Esophagus muscularis mucosa (tissue), 4 donors: ENCODE measurements at regions not wholly inside any gene's neighbourhood (a gene's known extent, or its start where the extent isn't known, plus 50 kb on each side); places are given as distances from the start of the nearest gene placed in this dataset.

Experiments
- DNase-seq: peaks from one replicate; pipeline ENCODE4 v3.0.0-alpha.2; 2017; ENCODE audit errors: extremely low spot score
- H3K27ac ChIP-seq, 4 donors: fragments of 200-600 bp; sonication (generic); replicated peaks in 1 of 4; 1 replicate in 3 of 4; 2 replicates in 1 of 4; pipeline ENCODE4 v1.5.1; 2016 to 2019; ENCODE audit warnings: mild to moderate bottlenecking in 1 of 4
- H3K27me3 ChIP-seq, 4 donors: fragments of 200-600 bp; sonication (generic); one replicate each; pipeline versions ENCODE4 v1.5.1 to v1.6.0; 2016 to 2019
- H3K36me3 ChIP-seq, 4 donors: fragments of 200-600 bp; sonication (generic); one replicate each; pipeline ENCODE4 v1.5.1; 2016 to 2019
- H3K4me1 ChIP-seq, 4 donors: fragments of 200-600 bp; sonication (generic); one replicate each; pipeline ENCODE4 v1.5.1; 2016 to 2019
- H3K4me3 ChIP-seq, 4 donors: fragments of 200-600 bp; sonication (generic); 1 replicate in 2 of 4; 2 replicates in 2 of 4; pipeline ENCODE4 v1.5.1; 2016 to 2019; ENCODE audit warnings: mild to moderate bottlenecking in 4 of 4, moderate library complexity in 1 of 4
- H3K9me3 ChIP-seq, 4 donors: fragments of 200-600 bp; sonication (generic); 1 replicate in 3 of 4; 2 replicates in 1 of 4; pipeline ENCODE4 v1.5.1; 2016 to 2019
- CTCF ChIP-seq, 3 experiments: fragments of 200-600 bp in 2 of 3; fragments of 450-650 bp in 1 of 3; sonication (generic) in 2 of 3; IDR thresholded peaks; one replicate each; pipeline ENCODE4 v1.5.1; 2017 to 2019; ENCODE audit warnings: antibody characterized with exemption in 3 of 3, mild to moderate bottlenecking in 2 of 3, moderate library complexity in 1 of 3
- EP300 ChIP-seq: sonication (generic); formaldehyde crosslinking; IDR thresholded peaks from one replicate; pipeline ENCODE4 v1.6.1; 2017; ENCODE audit warnings: antibody characterized with exemption
- POLR2A ChIP-seq: fragments of 450-650 bp; IDR thresholded peaks from one replicate; pipeline ENCODE4 v1.6.1; 2017; ENCODE audit warnings: antibody characterized with exemption, moderate library complexity, mild to moderate bottlenecking, low read depth
- POLR2AphosphoS5 ChIP-seq, 2 donors: sonication (generic); formaldehyde crosslinking; IDR thresholded peaks; one replicate each; pipeline ENCODE4 v1.6.1; 2017; ENCODE audit warnings: antibody characterized with exemption in 2 of 2
- WGBS: methylation state at CpG from one replicate; pipeline ENCODE4 v1.1.5; 2018; 5-methylcytosine and 5-hydroxymethylcytosine counted together
- intact Hi-C: fragments of 100-400 bp; cut with DNase I; formaldehyde crosslinking; loops from one replicate; pipeline ENCODE4 v1.15.1; 2023

DNA sequence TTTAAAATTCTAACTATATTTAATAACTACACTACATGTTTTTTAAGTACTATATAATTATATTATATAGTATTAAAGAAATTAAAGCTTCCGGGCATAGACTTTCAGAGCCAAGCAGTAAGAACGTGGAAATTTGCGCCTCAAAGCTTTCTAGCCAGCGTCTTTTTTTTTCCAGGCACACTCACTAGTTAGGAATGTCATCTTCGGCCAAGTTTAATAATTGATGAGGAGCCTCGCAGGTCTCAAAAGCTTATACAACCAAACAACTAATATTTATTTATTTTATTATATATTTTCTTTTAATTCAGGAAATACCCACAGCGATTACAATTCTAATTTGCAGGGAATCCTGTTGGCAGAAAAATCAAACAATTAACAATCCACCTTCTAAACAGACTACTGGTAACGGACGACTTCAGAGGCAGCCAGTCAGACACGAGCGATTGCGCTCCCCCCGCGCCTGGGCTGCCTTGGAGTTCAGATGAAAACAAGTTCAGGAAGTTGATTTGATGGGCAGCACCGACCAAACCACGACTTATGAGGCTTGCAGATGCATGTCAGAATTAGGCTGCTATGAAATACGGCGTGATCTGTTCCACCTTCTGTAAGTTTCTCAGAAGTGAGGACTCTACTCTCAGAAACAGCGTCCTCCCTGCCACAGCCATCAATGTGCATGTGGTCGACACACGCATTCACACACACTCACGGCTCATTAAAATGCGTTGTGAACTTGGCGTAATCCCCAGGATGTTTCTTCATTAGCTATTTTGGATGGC lies 431.8 kb upstream of the MGMT start:
- peak overlapping the region in 1 of 4 donors; percentile 16 for H3K4me3 ChIP-seq
- H3K27me3 ChIP-seq, result peaks cover 0 to 77% (median 5%) of the 10 kb centered on the region in 4 donors
- peaks cover 0 to 12% (median 8%) of the 10 kb centered on the region in 4 donors for H3K4me1 ChIP-seq
- DNase-seq, result no peak
- TF ChIP-seq POLR2AphosphoS5 (IDR thresholded peaks at IDR 0.05), result no peak
- WGBS, result 58% methylated on average over 24 of the region's 24 CpGs
- no peaks in the 10 kb centered on the region for H3K36me3 ChIP-seq
- no peak overlapping the region for H3K27ac ChIP-seq
- no peaks in the 10 kb centered on the region for H3K9me3 ChIP-seq
- intact Hi-C loops, result no loop called here

DNA sequence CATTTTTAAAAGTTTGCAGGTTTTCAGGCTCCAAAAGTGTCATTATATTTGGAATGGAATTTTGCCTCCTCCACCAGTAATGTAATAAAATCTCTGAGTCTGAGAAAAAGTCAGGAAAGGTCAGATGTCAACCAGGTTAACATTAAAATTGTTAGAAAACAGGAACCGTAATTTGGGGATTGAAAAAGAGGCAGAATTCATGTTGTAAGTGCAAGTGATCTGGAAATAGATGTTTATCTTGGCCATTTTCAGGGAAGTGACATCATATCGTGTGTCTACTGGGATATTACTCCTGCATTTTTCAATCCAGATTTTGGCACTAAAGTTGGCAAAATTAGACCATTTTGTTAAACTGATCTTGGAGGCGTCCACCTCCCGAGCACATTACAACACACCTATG lies 428.5 kb upstream of the MGMT start:
- TF ChIP-seq POLR2A (no peak), EP300 (no peak), CTCF (IDR thresholded peaks at IDR 0.05) (no peak), POLR2AphosphoS5 (IDR thresholded peaks at IDR 0.05) (no peak)
- H3K27me3 ChIP-seq, result peaks cover 0 to 57% (median 0%) of the 10 kb centered on the region in 4 donors
- H3K4me1 ChIP-seq, result peaks cover 0 to 12% (median 2%) of the 10 kb centered on the region in 4 donors
- intact Hi-C loops, result no loop called here
- H3K4me3 ChIP-seq, result no peak overlapping the region
- H3K36me3 ChIP-seq, result no peaks in the 10 kb centered on the region
- 58% methylated on average over 4 of the region's 4 CpGs for WGBS
- H3K9me3 ChIP-seq, result no peaks in the 10 kb centered on the region
- no peak for DNase-seq
- no peak overlapping the region for H3K27ac ChIP-seq

- intact Hi-C loops, result no loop called here
- H3K36me3 ChIP-seq, result no peaks in the 10 kb centered on the region
Measured at GRCh38 chr10:129039406-129040370, 427.4 kb upstream of the MGMT start.

DNA sequence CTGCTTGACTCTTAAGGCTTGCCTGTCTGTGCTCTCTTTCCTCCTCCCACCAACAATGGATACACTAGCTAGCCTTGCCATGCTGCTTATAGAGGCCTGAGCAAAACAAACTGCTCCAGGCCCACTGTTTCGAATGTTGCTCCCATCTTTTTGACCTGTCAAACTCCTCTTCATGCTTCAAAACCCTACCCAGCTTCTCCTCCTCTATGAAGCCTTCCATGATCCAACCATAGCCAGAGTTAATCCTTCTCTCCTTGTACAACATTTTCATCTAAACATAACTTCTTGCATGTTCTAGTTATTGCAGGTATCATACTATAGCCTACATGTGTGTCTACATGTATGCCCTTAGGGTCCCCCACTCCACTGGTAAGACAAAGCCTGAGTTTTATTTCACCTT lies 426.7 kb upstream of the MGMT start:
- H3K27me3 ChIP-seq, result peaks cover 0 to 54% (median 3%) of the 10 kb centered on the region in 4 donors
- H3K36me3 ChIP-seq, result no peaks in the 10 kb centered on the region
- H3K4me1 ChIP-seq, result peaks cover 0 to 12% (median 2%) of the 10 kb centered on the region in 4 donors
- H3K4me3 ChIP-seq, result no peak overlapping the region
- H3K9me3 ChIP-seq, result no peaks in the 10 kb centered on the region
- WGBS, result 78% methylated on average over 1 of the region's 1 CpG
- DNase-seq, result no peak
- no peak overlapping the region for H3K27ac ChIP-seq
- intact Hi-C loops, result no loop called here
- no peak for TF ChIP-seq CTCF (IDR thresholded peaks at IDR 0.05)
- no peak for TF ChIP-seq POLR2A
- no peak for TF ChIP-seq EP300
- no peak for TF ChIP-seq POLR2AphosphoS5 (IDR thresholded peaks at IDR 0.05)

More at GRCh38 chr10:129039406-129040370, 427.4 kb upstream of the MGMT start:
- H3K27ac ChIP-seq, result no peak overlapping the region
- peaks cover 0 to 12% (median 2%) of the 10 kb centered on the region in 4 donors for H3K4me1 ChIP-seq
- peaks cover 0 to 54% (median under 1%) of the 10 kb centered on the region in 4 donors for H3K27me3 ChIP-seq
- TF ChIP-seq CTCF (IDR thresholded peaks at IDR 0.05) (no peak), EP300 (no peak), POLR2AphosphoS5 (IDR thresholded peaks at IDR 0.05) (no peak), POLR2A (no peak)
- WGBS, result 76% methylated on average over 15 of the region's 15 CpGs
- H3K9me3 ChIP-seq, result no peaks in the 10 kb centered on the region
- DNase-seq, result no peak
- H3K4me3 ChIP-seq, result no peak overlapping the region

DNA sequence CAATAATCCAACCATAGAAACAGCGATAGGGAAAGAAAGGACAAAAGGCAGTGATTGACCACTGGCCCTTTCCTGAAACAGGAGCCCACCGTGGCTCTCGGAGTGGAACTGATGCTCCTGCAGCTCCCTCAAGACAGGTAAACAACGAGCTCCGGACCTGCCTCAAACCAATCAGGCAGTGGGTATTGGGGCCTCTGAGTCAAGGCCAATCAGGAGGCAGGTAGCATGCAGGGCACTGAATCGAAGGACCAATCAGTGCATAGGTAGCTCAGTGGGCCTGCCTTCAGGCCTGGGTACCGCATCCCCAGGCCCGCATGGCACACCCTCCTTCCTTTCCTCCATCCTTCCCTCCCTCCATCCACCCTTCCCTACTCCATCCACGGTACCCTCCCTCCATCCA lies 425.1 kb upstream of the MGMT start:
- Histone ChIP-seq H3K9me3 (no peaks in the 10 kb centered on the region), H3K4me1 (peaks cover 0 to 9% (median 7%) of the 10 kb centered on the region in 4 donors), H3K27ac (no peak overlapping the region), H3K27me3 (peaks cover 0 to 54% (median 3%) of the 10 kb centered on the region in 4 donors), H3K4me3 (no peak overlapping the region), H3K36me3 (no peaks in the 10 kb centered on the region)
- TF ChIP-seq EP300 (no peak), POLR2A (no peak), POLR2AphosphoS5 (IDR thresholded peaks at IDR 0.05) (no peak), CTCF (IDR thresholded peaks at IDR 0.05) (no peak)
- no peak for DNase-seq
- intact Hi-C loops, result no loop called here
- WGBS, result 85% methylated on average over 9 of the region's 9 CpGs
